ENCODE measurements at regions not wholly inside any gene's neighbourhood (a gene's known extent, or its start where the extent isn't known, plus 50 kb on each side); places are given as distances from the start of the nearest gene placed in this dataset.

- Mint-ChIP-seq H3K4me3 (ENCODE audit: unreplicated experiment) (no peak overlapping the region), H3K36me3 (ENCODE audit: low read depth) (no peaks in the 10 kb centered on the region), H3K27ac (ENCODE audit: unreplicated experiment) (no peak overlapping the region), H3K4me1 (ENCODE audit: low read depth) (no peaks in the 10 kb centered on the region), H3K9me3 (ENCODE audit: low read depth) (no peaks in the 10 kb centered on the region), H3K27me3 (ENCODE audit: low read depth) (no peaks in the 10 kb centered on the region)
- no peak for TF ChIP-seq CTCF (IDR thresholded peaks at IDR 0.05)
- no peak for DNase-seq (ENCODE audit: low spot score)
Measured at GRCh38 chr1:189496768-189497167, 980.9 kb downstream of the BRINP3 start.

GRCh38 chr1:189499736-189500135 lies 977.9 kb downstream of the BRINP3 start:
- Mint-ChIP-seq H3K4me1 (ENCODE audit: low read depth) (no peaks in the 10 kb centered on the region), H3K9me3 (ENCODE audit: low read depth) (no peaks in the 10 kb centered on the region)
- no peak for DNase-seq (ENCODE audit: low spot score)

GRCh38 chr1:189500778-189501177 lies 976.9 kb downstream of the BRINP3 start:
- TF ChIP-seq CTCF (IDR thresholded peaks at IDR 0.05) = no peak
- no peaks in the 10 kb centered on the region for H3K4me1 Mint-ChIP-seq (ENCODE audit: low read depth)
- DNase-seq (ENCODE audit: low spot score) = no peak
- H3K9me3 Mint-ChIP-seq (ENCODE audit: low read depth) = no peaks in the 10 kb centered on the region
- H3K4me3 Mint-ChIP-seq (ENCODE audit: unreplicated experiment) = no peak overlapping the region
- no peaks in the 10 kb centered on the region for H3K27me3 Mint-ChIP-seq (ENCODE audit: low read depth)
- H3K27ac Mint-ChIP-seq (ENCODE audit: unreplicated experiment) = no peak overlapping the region
- H3K36me3 Mint-ChIP-seq (ENCODE audit: low read depth) = no peaks in the 10 kb centered on the region

More at GRCh38 chr1:189499736-189500135, 977.9 kb downstream of the BRINP3 start:
- no peak overlapping the region for H3K4me3 Mint-ChIP-seq (ENCODE audit: unreplicated experiment)
- no peaks in the 10 kb centered on the region for H3K27me3 Mint-ChIP-seq (ENCODE audit: low read depth)
- H3K36me3 Mint-ChIP-seq (ENCODE audit: low read depth) = no peaks in the 10 kb centered on the region
- no peak for TF ChIP-seq CTCF (IDR thresholded peaks at IDR 0.05)
- no peak overlapping the region for H3K27ac Mint-ChIP-seq (ENCODE audit: unreplicated experiment)

GRCh38 chr1:189510827-189511226 lies 966.8 kb downstream of the BRINP3 start:
- no peak overlapping the region for H3K27ac Mint-ChIP-seq (ENCODE audit: unreplicated experiment)
- H3K36me3 Mint-ChIP-seq (ENCODE audit: low read depth) = no peaks in the 10 kb centered on the region
- DNase-seq (ENCODE audit: low spot score) = no peak
- TF ChIP-seq CTCF (IDR thresholded peaks at IDR 0.05) = no peak
- no peaks in the 10 kb centered on the region for H3K27me3 Mint-ChIP-seq (ENCODE audit: low read depth)
- H3K4me3 Mint-ChIP-seq (ENCODE audit: unreplicated experiment) = no peak overlapping the region
- H3K4me1 Mint-ChIP-seq (ENCODE audit: low read depth) = no peaks in the 10 kb centered on the region
- peaks cover 10% of the 10 kb centered on the region for H3K9me3 Mint-ChIP-seq (ENCODE audit: low read depth)

GRCh38 chr1:189513091-189513490 lies 964.6 kb downstream of the BRINP3 start:
- H3K27me3 Mint-ChIP-seq (ENCODE audit: low read depth) = no peaks in the 10 kb centered on the region

More at GRCh38 chr1:189513091-189513490, 964.6 kb downstream of the BRINP3 start:
- Mint-ChIP-seq H3K4me1 (ENCODE audit: low read depth) (no peaks in the 10 kb centered on the region), H3K4me3 (ENCODE audit: unreplicated experiment) (no peak overlapping the region), H3K36me3 (ENCODE audit: low read depth) (peaks cover 3% of the 10 kb centered on the region), H3K27ac (ENCODE audit: unreplicated experiment) (no peak overlapping the region), H3K9me3 (ENCODE audit: low read depth) (peaks cover 17% of the 10 kb centered on the region)
- TF ChIP-seq CTCF (IDR thresholded peaks at IDR 0.05) = no peak
- DNase-seq (ENCODE audit: low spot score) = no peak

Measured in chondrocyte (in vitro differentiated cells).